MM.1S (cell line): ENCODE measurements at regions not wholly inside any gene's neighbourhood (a gene's known extent, or its start where the extent isn't known, plus 50 kb on each side); places are given as distances from the start of the nearest gene placed in this dataset.

Experiments used
- DNase-seq: peaks from one replicate; pipeline ENCODE4 v3.0.0-alpha.2; 2015
- H2AFZ ChIP-seq: fragments of 300-600 bp; sonication (generic); 2 replicates; pipeline ENCODE4 v1.6.0; 2016; ENCODE audit warnings: antibody characterized with exemption, low read length
- H3F3A ChIP-seq: fragments of 300-600 bp; sonication (generic); 2 replicates; pipeline ENCODE4 v1.6.1; 2016; ENCODE audit warnings: mild to moderate bottlenecking, antibody characterized with exemption, low read length, moderate library complexity, mixed read lengths; ENCODE audit not compliant: insufficient read depth
- H3K27ac ChIP-seq: fragments of 300-600 bp; sonication (generic); 2 replicates; pipeline ENCODE4 v1.5.1; 2016; ENCODE audit warnings: mild to moderate bottlenecking, low read length
- H3K27me3 ChIP-seq: fragments of 300-600 bp; sonication (generic); replicated peaks from 2 replicates; pipeline ENCODE4 v1.6.0; 2016; ENCODE audit warnings: low read length; ENCODE audit not compliant: insufficient read depth
- H3K36me3 ChIP-seq: fragments of 300-600 bp; sonication (generic); replicated peaks from 2 replicates; pipeline ENCODE4 v1.6.1; 2016; ENCODE audit warnings: mild to moderate bottlenecking, low read length, mixed read lengths; ENCODE audit not compliant: insufficient read depth
- H3K4me1 ChIP-seq: fragments of 300-600 bp; sonication (generic); 2 replicates; pipeline ENCODE4 v1.6.1; 2016; ENCODE audit warnings: low read length, mixed read lengths
- H3K4me2 ChIP-seq: fragments of 300-600 bp; sonication (generic); 2 replicates; pipeline ENCODE4 v1.6.0; 2016; ENCODE audit warnings: low read depth, low read length
- H3K4me3 ChIP-seq: fragments of 300-600 bp; sonication (generic); 2 replicates; pipeline ENCODE4 v1.5.1; 2016; ENCODE audit warnings: low read length, mixed read lengths
- H3K79me2 ChIP-seq: fragments of 300-600 bp; sonication (generic); 2 replicates; pipeline ENCODE4 v1.6.1; 2016; ENCODE audit warnings: mixed run types, low read length, mixed read lengths
- H3K9ac ChIP-seq: fragments of 300-600 bp; sonication (generic); 2 replicates; pipeline ENCODE4 v1.6.1; 2016; ENCODE audit warnings: low read length, mixed read lengths
- H3K9me2 ChIP-seq: fragments of 300-600 bp; sonication (generic); replicated peaks from 2 replicates; pipeline ENCODE4 v1.6.1; 2016; ENCODE audit warnings: mild to moderate bottlenecking, low read length, mixed read lengths; ENCODE audit not compliant: insufficient read depth
- H3K9me3 ChIP-seq: fragments of 300-600 bp; sonication (generic); replicated peaks from 2 replicates; pipeline ENCODE4 v1.6.1; 2016; ENCODE audit warnings: mild to moderate bottlenecking, low read length, mixed read lengths; ENCODE audit not compliant: insufficient read depth
- H4K20me1 ChIP-seq: fragments of 300-600 bp; sonication (generic); 2 replicates; pipeline ENCODE4 v1.6.1; 2016; ENCODE audit warnings: mild to moderate bottlenecking, low read length, moderate library complexity, mixed read lengths; ENCODE audit not compliant: insufficient read depth
- CTCF ChIP-seq: fragments of 300-600 bp; sonication (generic); IDR thresholded peaks from 2 replicates; pipeline ENCODE4 v1.5.1; 2016; ENCODE audit warnings: antibody characterized with exemption, low read length, mixed read lengths
- EZH2 ChIP-seq: fragments of 300-600 bp; sonication (generic); optimal IDR thresholded peaks from 2 replicates; pipeline ENCODE3; 2017; ENCODE audit warnings: low read depth, mild to moderate bottlenecking, antibody characterized with exemption, low read length, mixed read lengths
- EZH2phosphoT487 ChIP-seq: fragments of 300-600 bp; sonication (generic); IDR thresholded peaks from 2 replicates; pipeline ENCODE4 v1.6.1; 2018; ENCODE audit warnings: antibody characterized with exemption, low read length

DNA sequence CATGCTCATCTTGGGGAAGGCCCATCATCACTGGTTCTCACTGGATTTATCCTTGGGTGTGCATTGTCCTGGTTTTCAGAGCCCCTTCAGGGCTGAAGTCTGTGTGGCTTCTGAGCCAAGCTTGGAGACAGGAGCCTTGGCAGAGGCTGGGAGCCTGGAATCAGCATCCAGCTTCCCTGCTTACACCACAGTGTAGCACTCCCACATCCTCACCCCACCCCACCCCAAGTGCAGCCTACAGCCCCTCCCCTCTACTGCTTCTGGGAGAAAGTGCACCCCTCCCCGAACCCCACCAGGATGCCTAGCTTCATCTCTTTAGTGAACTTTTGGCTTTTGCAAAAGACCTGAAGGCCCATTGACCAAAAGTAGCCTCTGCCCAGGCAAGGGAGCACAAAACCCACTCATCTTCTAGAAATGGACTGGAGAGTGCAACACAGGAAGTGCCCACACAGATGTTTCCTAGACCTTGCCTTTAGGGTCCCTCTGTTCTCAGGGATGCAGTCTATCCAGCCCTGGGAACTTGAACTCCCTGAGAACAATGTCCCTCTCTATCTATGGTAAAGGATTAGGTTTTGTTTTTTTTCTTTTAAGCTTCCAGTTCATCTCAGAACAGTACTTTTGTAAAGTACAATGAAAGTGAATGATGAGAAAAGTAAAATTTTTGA is 189.7 kb downstream of the PALM2AKAP2 start:
- Histone ChIP-seq H3K9ac (no peak overlapping the region), H3K27ac (no peak overlapping the region), H3K27me3 (no peaks in the 10 kb centered on the region), H3K36me3 (no peaks in the 10 kb centered on the region), H4K20me1 (no peaks in the 10 kb centered on the region), H3K4me3 (no peak overlapping the region), H3K4me2 (no peak overlapping the region), H3K9me2 (no peaks in the 10 kb centered on the region), H3K9me3 (no peaks in the 10 kb centered on the region), H3K79me2 (no peaks in the 10 kb centered on the region), H3F3A (peaks cover 21% of the 10 kb centered on the region), H3K4me1 (peaks cover 54% of the 10 kb centered on the region), H2AFZ (no peak overlapping the region)
- DNase-seq = no peak
- TF ChIP-seq EZH2 (no peak), CTCF (no peak), EZH2phosphoT487 (no peak)

- no peak for TF ChIP-seq EZH2
- no peak for TF ChIP-seq CTCF
- no peak for TF ChIP-seq EZH2phosphoT487
- no peak for DNase-seq
- H3F3A ChIP-seq = peaks cover 24% of the 10 kb centered on the region
- no peak overlapping the region for H3K4me3 ChIP-seq
- peaks cover 61% of the 10 kb centered on the region for H3K4me1 ChIP-seq
- no peaks in the 10 kb centered on the region for H3K9me3 ChIP-seq
- H3K79me2 ChIP-seq = no peaks in the 10 kb centered on the region
- H3K27me3 ChIP-seq = no peaks in the 10 kb centered on the region
- no peaks in the 10 kb centered on the region for H3K9me2 ChIP-seq
- no peak overlapping the region for H3K9ac ChIP-seq
- H3K4me2 ChIP-seq = no peak overlapping the region
- no peaks in the 10 kb centered on the region for H3K36me3 ChIP-seq
- no peak overlapping the region for H2AFZ ChIP-seq
- no peak overlapping the region for H3K27ac ChIP-seq
- no peaks in the 10 kb centered on the region for H4K20me1 ChIP-seq
Observed at GRCh38 chr9:109971226-109971625, 191.2 kb downstream of the PALM2AKAP2 start.

DNA sequence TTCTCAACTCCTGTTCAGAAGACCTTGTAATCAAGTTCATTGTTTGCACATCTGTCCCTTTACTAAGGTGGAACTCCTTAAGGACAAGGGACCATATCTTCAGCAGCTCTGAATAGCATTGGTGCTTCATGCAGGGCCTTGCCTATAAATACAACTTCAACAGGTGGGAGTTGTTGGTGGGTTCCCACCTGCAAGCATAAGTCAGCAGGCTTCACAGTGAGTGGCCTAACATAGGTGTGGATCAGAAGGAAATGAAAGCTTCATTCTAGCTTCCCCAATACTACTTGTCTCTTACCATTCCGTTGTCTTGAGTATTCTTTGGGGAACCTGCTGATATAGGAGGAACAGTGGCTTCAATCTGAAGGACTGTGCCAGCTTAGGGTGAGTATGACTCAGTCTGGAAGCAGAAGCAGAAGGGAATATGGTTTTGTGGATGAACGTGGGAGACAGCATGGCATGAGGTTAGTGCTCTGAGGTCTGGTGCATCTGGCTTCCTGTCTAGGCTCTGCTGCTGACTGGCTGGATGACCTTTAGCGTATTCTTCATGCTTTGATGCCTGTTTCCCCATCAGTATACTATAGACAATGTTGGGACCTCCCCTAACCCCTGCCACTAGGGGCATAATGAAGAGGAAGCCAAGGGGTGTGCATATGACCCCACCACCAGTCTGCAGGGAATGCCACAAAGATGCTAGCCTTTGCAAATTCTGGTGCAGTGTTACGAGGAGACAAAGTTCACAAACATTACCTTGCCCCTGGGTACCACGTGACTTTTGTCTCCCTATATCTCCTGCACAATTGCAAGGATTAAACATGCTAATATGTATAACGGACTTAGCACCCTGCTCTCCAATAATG is 192.3 kb downstream of the PALM2AKAP2 start:
- Histone ChIP-seq H3K36me3 (no peaks in the 10 kb centered on the region), H3F3A (peaks cover 24% of the 10 kb centered on the region), H3K27ac (peak overlapping the region; percentile 17; the same call in 1 of the 2 replicates), H3K9ac (no peak overlapping the region), H3K9me3 (no peaks in the 10 kb centered on the region), H3K27me3 (no peaks in the 10 kb centered on the region), H3K9me2 (no peaks in the 10 kb centered on the region), H3K4me2 (peak overlapping the region; percentile 17; the same call in 1 of the 2 replicates), H3K79me2 (no peaks in the 10 kb centered on the region), H4K20me1 (no peaks in the 10 kb centered on the region), H2AFZ (no peak overlapping the region), H3K4me3 (no peak overlapping the region), H3K4me1 (peaks cover 61% of the 10 kb centered on the region)
- TF ChIP-seq EZH2phosphoT487 (no peak), CTCF (peak; percentile 21; the same call in 1 of the 2 replicates)
- peak; percentile 34 for DNase-seq
